Neural crest cell (in vitro differentiated cells): ENCODE measurements at regions not wholly inside any gene's neighbourhood (a gene's known extent, or its start where the extent isn't known, plus 50 kb on each side); places are given as distances from the start of the nearest gene placed in this dataset.
A peak's percentile ranks its signal among the peaks of the same experiment; 100 is the strongest.
"Not testable (repeated sequence)": the region's sequence is repeated elsewhere in the genome, so short reads cannot be mapped to it uniquely, and the experiment has no call there.

Experiments
- DNase-seq: peaks from one replicate; pipeline ENCODE4 v3.0.0; 2021; ENCODE audit warnings: low read depth, mixed read lengths, low spot score
- H3K27ac Mint-ChIP-seq: one replicate; pipeline ENCODE4 v1.8.0; 2021; ENCODE audit warnings: mild to moderate bottlenecking, mixed read lengths; ENCODE audit not compliant: unreplicated experiment
- H3K27me3 Mint-ChIP-seq: 2 replicates; pipeline ENCODE4 v1.8.0; 2021; ENCODE audit warnings: low read depth, mild to moderate bottlenecking, mixed read lengths
- H3K36me3 Mint-ChIP-seq: 2 replicates; pipeline ENCODE4 v1.8.0; 2021; ENCODE audit warnings: low read depth, mild to moderate bottlenecking, mixed read lengths
- H3K4me1 Mint-ChIP-seq: 2 replicates; pipeline ENCODE4 v1.8.0; 2021; ENCODE audit warnings: mixed read lengths
- H3K4me3 Mint-ChIP-seq: one replicate; pipeline ENCODE4 v1.8.0; 2021; ENCODE audit warnings: mild to moderate bottlenecking, mixed read lengths
- H3K9me3 Mint-ChIP-seq: 2 replicates; pipeline ENCODE4 v1.8.0; 2021; ENCODE audit warnings: mixed read lengths
- TF ChIP-seq, protein P1 (sequence below): fragments of 200-600 bp; sonication (generic); conservative IDR thresholded peaks from 2 replicates; pipeline ENCODE4 v1.5.0; 2021; ENCODE audit warnings: antibody characterized with exemption, mild to moderate bottlenecking

DNA sequence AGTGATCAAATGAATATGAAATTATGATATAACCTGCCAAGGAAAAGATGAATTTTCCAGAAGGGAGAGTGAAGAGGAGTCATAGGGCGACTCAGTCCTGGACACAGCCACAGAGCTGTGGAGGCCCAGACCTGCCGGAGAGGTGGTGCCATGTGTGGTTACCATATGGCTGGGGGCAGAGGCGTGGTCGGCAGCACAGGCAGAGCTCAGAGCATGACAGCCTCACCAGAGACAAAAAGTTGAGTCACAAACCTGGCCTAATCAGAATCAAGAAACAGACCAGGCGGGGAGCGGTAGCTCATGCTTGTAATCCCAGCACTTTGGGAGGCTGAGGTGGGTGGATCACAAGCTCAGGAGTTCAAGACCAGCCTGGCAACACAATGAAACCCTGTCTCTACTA lies 57.8 kb upstream of the KIF2A start:
- H3K27me3 Mint-ChIP-seq, H3K4me3 Mint-ChIP-seq, H3K4me1 Mint-ChIP-seq, H3K36me3 Mint-ChIP-seq, H3K27ac Mint-ChIP-seq, H3K9me3 Mint-ChIP-seq, DNase-seq: not testable (repeated sequence)

DNA sequence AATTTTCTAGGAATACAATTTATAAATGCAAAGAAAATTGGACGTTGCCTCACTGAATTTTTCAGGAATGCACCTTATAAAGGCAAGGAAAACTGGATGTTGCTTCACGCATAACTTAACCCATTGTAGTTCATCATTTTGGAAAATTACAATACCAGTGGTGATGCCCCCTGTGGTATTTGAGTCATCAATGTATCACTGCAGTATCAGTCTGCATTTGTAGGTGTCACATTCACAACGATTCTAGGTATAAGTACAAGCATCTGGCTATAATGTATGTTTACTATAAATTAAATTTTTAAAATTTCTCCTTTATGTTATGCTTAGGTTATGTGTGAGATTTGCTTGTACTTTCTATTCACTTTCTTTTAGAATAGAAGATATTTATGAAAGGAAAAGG lies 55.9 kb upstream of the KIF2A start:
- not testable (repeated sequence) for H3K9me3 Mint-ChIP-seq, H3K4me3 Mint-ChIP-seq, H3K4me1 Mint-ChIP-seq

DNA sequence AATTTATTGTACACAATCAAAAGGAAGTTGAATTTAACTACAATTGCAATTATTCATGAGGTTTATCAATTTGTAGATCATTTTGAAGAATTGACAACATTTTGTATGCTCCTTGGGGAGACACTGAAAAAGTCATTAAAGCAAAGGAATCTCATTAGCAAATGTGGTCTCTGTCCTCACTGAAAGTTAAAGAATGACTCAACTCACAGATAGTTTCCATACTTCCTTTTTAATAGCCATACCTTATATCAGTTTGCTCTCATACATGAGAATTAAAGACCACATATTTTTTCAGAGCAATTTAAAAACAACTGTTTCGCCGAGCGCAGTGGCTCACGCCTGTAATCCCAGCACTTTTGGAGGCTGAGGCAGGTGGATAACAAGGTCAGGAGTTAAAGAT lies 55.1 kb upstream of the KIF2A start:
- not testable (repeated sequence) for H3K4me1 Mint-ChIP-seq, H3K36me3 Mint-ChIP-seq, DNase-seq, H3K27me3 Mint-ChIP-seq, H3K4me3 Mint-ChIP-seq, H3K27ac Mint-ChIP-seq, H3K9me3 Mint-ChIP-seq

More for the DNA sequence above, 55.9 kb upstream of the KIF2A start:
- DNase-seq, H3K27ac Mint-ChIP-seq, H3K36me3 Mint-ChIP-seq, H3K27me3 Mint-ChIP-seq: not testable (repeated sequence)

DNA sequence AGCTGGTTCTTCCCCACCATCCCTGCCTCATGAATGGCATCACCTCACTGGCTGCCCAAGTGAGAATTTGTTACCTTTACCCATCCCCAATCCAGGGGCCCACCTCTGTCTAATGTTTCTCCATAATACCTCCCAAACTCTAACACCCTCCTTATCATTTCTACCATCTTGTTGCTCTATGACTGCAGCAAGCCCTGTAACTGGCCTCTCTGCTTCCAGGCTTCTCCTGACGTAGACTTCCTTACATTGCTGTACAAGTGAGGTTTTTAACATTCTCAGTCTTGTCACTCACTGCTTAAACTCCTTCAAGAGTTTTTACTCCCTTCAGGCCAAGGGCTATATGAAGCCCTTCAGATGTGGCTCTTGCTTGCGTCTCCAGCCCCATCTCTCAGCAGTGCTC lies 53.5 kb upstream of the KIF2A start:
- H3K9me3 Mint-ChIP-seq, H3K4me3 Mint-ChIP-seq, H3K4me1 Mint-ChIP-seq, H3K27me3 Mint-ChIP-seq, H3K36me3 Mint-ChIP-seq, H3K27ac Mint-ChIP-seq, DNase-seq: not testable (repeated sequence)

DNA sequence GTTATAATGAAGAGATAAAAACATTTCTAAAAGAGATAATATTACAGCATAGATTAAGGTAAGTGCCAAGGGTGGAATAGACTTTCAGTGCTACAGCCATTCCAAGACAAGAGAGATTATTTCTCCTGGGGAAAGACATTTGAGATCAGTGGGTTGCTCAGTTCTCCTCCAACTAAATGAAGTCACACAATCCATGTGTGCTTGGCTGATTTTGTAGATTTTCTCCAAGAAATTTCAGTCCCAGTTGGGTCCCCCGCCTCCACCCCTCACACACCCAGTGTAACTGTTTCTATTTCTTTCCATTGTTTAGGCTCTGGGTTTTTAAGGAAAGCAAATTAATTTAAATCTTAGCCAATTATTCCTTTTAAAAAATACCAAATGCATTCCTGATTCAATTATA lies 50.5 kb upstream of the KIF2A start:
- not testable (repeated sequence) for H3K27me3 Mint-ChIP-seq, H3K4me3 Mint-ChIP-seq, H3K9me3 Mint-ChIP-seq, H3K4me1 Mint-ChIP-seq, DNase-seq, H3K27ac Mint-ChIP-seq, H3K36me3 Mint-ChIP-seq

DNA sequence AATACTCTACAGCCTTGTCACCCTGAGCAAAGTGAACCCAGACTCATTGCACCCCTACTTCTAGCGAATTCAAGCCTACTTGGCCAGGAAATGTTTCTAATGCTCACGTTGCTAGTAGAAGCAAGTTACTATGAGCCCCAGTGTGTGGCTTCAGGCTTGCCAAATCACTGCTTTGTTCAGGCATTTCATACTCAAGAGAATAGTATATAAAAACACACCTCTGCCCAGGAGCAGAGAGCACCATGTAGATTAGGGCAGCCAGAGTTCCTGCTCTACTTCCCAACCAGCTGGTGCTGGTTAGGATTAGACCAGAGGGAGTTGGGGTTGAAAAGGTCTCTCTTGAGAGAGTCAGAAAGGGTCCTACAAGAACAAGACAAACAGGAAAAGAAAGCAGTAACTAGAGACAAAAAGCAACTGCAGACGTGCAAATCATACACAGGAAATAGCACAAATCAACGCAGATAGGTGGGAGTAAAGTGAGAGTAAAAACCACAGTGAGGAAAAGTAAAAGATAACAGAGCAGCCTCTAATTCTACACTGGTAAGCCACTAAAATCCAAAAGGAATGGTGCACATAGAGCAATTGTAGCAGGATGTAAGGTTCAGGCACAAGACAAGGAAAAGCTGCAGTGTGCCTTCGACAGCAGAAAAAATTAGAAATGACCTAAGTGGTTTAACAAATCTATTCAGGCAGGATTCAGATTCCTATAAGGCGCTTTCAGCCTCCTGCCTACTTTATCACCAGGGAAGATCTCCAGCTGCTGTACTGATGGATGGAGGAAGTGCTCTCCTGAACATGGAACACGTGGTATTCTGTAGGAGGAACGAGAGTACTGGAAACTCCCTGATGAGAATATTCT lies 49.6 kb upstream of the KIF2A start:
- peak overlapping the region; percentile 9 for H3K27ac Mint-ChIP-seq
- H3K36me3 Mint-ChIP-seq: no peaks in the 10 kb centered on the region
- no peaks in the 10 kb centered on the region for H3K4me1 Mint-ChIP-seq
- H3K4me3 Mint-ChIP-seq: no peak overlapping the region
- no peak for DNase-seq
- TF ChIP-seq, protein P1, sequence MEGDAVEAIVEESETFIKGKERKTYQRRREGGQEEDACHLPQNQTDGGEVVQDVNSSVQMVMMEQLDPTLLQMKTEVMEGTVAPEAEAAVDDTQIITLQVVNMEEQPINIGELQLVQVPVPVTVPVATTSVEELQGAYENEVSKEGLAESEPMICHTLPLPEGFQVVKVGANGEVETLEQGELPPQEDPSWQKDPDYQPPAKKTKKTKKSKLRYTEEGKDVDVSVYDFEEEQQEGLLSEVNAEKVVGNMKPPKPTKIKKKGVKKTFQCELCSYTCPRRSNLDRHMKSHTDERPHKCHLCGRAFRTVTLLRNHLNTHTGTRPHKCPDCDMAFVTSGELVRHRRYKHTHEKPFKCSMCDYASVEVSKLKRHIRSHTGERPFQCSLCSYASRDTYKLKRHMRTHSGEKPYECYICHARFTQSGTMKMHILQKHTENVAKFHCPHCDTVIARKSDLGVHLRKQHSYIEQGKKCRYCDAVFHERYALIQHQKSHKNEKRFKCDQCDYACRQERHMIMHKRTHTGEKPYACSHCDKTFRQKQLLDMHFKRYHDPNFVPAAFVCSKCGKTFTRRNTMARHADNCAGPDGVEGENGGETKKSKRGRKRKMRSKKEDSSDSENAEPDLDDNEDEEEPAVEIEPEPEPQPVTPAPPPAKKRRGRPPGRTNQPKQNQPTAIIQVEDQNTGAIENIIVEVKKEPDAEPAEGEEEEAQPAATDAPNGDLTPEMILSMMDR: no peak
- no peaks in the 10 kb centered on the region for H3K9me3 Mint-ChIP-seq
- H3K27me3 Mint-ChIP-seq: no peaks in the 10 kb centered on the region
